Stimulated activated CD4-positive, alpha-beta T cell treated with anti-CD3 and anti-CD28 coated beads, Interleukin-12 subunit alpha, Interleukin-12 subunit beta, amount 100 ng/mL, for 24 hours (primary cell): ENCODE measurements at regions not wholly inside any gene's neighbourhood (a gene's known extent, or its start where the extent isn't known, plus 50 kb on each side); places are given as distances from the start of the nearest gene placed in this dataset.
"Not testable (repeated sequence)": the region's sequence is repeated elsewhere in the genome, so short reads cannot be mapped to it uniquely, and the experiment has no call there.

Experiments used
- DNase-seq, 2 experiments: peaks; one replicate each; pipeline ENCODE4 v3.0.0-alpha.2; 2020; ENCODE audit warnings: low read depth in 2 of 2

DNA sequence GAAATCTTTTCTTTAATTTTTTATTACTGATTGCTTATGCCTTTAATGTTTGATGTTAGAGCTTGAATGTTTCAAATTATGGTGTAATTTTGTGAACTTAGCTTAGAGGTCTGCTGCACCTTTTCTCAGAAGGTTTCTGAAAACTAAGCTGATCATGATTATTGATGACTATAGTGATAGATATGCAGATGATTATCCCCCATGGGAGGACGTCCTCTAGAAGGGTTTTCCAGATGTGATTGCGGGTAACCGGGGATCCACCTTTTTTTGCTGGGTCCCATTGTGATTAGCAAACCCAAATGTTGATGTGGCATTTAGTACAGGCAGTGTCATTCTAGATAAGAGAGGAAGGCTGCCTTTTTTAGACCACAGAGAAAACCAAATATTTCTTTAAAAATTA is 272.9 kb downstream of the FBXO8 start:
- no peak for DNase-seq

DNA sequence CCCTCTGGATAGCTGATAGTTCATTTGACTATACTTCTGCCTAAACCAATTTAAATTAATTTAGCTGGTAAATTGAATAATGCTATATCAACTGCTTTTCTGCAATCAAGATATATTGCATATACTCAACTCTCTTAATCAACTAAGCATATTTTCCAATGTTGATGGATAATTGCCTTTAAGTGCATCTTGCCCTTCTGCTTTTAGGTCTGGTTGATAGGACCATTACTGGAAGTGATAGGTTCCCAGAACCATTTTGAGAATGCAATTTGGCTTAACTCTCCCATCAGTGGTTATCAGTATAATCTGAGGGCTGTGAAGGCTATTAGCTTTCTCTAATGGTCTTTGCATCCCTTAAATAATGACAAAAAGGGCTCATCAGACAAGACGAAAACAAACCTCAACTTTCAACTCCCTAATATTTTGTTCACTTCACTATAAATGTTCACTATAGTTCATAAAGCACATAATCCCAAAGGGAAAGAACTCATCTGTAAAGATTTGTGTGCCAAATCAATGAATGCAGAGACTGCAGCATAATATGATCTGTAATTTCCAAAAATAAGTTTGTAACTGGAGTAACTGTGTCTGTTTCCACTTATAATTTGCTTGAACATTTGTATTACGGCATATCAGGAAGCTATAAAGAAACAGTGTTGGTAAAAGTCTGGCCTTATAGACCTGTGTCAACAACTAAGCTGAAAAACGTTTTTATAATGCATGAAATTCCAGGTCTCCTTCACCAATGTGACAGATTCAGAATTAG is 273.6 kb downstream of the FBXO8 start:
- no peak for DNase-seq

DNA sequence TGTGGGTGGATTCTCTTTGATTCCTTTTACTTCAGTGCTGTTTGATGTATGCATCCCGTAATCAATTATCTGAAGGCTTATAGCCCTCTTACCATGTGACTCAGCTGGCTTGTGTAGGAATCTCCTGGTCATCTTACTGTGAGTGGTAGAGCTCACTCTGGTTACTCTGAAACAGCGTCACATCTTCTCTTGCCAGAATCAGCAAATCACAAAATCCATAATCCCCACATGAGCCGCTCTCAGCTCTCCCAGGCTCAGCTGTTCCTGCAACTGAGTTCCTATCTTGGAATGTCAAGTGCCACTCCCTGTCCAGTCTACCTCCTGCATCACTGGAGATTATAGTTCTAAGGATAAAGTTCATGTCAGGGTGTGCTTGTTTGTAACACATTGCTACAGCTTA is 278.0 kb downstream of the FBXO8 start:
- no peak for DNase-seq

DNA sequence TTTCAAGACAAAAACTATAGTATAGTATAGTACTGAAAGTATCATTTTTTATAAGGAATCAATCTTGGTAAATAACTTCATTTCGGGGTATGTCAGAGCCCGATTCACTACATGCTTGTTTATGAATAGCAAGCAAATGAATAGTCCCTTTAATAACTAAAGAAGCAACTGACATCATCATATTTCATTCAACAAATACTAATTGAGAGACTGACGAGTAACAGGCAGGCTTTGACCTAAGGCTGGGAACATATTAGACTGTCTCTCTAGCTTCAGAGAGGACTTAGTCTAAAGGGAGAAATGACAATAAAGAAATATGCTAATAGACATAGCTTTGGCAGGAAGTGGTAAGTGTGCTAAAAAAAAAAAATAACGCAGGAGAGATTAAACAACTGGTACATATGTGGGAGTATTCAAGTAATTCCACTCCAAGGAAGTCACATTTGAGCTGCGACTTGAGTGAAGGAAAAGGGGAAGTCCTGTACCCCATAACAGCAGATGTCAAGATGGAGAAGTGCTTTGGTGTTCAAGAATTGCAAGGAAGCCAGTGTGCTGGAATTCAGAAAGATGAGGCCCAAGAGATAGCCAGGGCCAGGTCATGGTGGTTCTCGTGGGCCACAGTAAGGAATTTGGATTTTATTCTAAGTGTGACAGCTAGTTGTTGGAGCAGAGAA is 284.9 kb downstream of the FBXO8 start:
- DNase-seq, result no peak

DNA sequence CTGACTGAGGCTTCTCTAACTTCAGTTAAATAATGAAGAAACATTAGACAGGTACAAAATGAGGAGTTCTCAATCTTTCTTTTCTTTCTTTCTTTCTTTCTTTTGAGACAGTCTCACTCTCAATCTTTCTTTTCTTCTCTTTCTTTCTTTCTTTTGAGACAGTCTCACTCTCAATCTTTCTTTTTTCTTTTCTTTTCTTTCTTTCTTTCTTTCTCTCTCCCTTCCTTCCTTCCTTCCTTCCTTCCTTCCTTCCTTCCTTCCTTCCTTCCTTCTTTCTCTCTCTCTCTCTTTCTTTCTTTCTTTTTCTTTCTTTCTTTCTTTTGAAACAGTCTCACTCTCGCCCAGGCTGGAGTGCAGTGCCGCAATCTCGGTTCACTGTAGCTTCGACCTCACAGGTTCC is 287.7 kb downstream of the FBXO8 start:
- not testable (repeated sequence) for DNase-seq

DNA sequence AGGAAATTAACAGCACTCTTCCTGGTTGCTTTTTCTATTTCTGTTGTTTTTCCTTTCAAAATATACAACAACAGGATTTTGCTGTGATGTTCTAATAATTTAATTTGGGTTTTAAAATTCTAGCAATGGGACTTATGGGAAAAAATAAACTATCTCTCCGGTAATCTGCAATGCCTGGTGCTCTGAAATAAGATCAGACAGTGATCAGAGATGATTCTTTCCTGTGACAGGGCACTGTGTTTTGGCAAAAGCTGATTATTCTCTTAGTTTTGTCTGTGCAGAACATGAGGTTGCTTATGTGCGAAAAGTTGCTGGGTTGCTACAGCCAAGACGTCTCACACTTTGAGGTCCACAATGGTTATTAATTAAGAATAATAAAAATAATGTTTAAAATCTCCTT is 291.7 kb downstream of the FBXO8 start:
- no peak for DNase-seq

DNA sequence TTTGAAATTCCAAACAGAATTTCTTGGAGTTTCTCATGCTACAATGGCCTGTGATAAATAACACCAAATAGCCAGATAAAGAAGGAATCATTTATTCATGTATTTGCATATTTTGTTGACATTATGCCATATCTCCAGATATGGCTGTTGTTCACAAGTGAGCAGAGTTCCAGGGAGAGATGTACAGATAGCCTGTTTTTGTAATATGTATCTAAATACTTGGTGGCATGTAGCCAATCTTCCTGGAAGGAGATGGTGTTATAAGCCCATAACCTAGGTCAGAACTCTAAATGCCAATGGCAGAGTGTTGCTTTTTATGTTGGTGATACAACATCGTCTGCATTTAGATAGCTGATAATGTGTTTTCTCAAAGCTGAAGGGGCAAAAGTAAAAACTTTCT is 292.2 kb downstream of the FBXO8 start:
- no peak for DNase-seq

DNA sequence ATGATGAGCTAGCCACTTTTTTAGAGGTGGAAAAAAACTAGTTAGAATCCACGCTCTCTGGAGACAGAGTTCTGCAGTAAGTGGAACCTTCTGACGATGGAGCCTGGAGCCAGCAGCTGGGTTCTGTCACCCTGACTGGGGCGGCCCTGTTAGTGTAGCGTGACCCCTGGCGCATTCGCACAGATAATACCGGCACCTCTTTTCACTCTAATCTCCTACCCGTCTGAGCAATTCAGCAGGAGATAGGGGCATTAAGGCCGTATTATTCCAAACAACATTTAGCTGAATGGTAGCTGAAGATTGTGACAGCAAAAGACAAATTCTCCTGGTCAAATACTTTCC is 292.6 kb downstream of the FBXO8 start:
- no peak for DNase-seq

DNA sequence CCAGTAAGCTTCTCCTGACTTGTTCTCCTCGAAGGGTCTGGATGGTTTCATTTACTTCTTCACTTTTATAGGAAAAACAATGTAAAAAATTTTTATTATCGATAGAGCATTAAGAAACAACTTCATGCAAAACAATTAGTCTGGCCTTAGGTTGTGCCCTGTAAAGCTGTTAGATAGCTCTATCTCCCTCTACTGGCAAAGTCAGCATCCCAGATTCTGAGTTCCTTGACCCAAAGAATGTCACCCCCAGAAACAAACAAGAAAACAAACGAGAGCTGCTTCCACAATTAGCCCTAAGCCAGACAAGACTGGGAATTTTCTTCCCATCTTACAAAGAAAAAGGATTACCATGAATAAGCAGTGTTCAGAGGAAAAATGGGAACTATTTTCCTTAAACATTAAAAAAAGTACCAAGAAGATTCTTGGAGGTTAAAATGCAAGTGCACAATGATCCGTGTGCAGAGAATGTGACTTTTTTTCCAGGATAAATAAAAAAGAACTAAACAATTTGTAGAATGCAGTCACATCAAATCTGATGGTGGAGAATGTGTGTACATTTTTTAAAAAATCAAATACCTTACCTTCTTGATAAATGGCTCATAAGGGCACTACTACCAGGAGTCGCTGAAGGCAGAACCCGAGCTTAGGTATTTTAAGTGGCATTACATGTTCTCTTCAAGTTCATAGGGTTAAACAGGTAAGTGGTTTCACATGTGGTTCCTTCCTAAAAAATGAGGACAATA is 293.2 kb downstream of the FBXO8 start:
- no peak for DNase-seq

DNA sequence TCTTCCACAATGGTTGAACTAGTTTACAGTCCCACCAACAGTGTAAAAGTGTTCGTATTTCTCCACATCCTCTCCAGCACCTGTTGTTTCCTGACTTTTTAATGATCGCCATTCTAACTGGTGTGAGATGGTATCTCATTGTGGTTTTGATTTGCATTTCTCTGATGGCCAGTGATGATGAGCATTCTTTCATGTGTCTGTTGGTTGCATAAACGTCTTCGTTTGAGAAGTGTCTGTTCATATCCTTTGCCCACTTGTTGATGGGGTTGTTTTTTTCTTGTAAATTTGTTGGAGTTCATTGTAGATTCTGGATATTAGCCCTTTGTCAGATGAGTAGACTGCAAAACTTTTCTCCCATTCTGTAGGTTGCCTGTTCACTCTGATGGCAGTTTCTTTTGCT is 319.9 kb downstream of the FBXO8 start:
- not testable (repeated sequence) for DNase-seq

DNA sequence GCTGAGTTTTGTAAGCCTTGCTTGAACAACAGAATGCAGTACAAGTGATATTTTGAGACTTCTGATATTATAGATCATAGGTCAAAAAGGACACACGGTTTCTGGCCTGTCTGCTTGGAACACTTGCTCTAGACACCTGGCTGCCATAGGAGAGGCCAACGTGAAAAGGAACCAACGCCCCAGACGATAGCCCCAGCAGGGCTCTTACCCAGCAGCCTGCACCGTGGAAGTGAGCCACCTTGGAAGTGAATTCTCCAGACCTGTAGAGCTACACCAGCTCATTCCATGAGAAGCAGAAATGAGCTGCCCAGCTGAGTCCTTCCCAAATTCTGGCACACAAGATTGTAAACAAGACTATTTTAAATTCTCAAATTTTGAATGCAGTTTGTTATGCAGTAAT is 323.1 kb downstream of the FBXO8 start:
- no peak for DNase-seq

DNA sequence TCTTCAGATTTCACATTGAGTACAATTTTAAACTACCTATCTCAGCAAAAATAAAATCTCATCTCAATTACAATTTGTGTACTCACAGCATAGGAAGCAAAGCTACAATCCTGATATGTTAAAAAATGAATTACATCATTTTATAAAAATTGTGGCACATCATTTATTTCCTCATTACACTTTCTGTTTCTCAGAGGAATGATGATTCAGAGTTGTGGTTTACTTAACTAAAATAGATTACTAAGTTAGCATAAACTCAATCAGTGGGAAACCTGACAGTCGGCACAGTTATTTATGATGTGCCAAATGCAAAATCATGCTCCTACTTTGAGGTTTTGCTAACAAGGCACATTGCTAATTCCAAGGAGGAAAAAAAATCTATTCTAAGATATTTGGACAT is 325.0 kb downstream of the FBXO8 start:
- no peak for DNase-seq

DNA sequence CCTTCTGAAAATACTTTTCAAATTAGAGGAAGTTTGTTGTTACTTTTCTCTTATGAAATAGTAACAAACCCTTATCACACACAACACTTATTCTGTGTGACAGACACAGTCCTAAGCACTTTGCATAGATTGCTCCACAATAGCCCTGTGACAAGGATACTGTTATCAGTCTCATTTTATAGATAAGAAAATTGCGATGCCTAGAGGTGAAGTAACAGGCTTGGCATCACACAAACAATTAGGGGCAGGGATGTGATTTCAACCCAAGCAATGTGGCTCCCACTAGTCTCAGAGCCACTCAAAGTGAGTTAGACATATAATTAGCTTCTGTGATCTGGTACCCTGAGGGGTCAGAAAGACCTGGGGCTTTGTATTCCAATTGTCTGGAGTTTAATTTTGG is 339.9 kb downstream of the FBXO8 start:
- no peak for DNase-seq

DNA sequence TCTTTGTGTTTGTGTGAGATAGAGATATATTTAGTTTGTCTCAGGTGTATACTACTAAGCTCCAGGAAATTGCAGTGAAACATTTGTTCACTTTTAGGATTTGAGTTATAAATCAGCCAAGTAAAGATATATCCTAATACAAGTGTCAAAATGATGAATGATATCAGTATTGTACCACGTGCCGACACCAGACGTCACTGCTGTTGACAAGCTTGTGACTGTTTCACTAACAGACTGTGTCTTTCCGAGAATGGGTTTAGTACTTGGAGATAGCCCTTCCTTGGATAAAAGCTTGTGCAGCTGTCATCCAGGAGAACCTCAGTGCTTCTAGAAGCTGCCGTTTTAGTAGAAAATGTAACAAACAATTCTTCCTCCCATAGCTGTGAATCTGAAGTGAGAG is 343.3 kb downstream of the FBXO8 start:
- DNase-seq, result no peak

DNA sequence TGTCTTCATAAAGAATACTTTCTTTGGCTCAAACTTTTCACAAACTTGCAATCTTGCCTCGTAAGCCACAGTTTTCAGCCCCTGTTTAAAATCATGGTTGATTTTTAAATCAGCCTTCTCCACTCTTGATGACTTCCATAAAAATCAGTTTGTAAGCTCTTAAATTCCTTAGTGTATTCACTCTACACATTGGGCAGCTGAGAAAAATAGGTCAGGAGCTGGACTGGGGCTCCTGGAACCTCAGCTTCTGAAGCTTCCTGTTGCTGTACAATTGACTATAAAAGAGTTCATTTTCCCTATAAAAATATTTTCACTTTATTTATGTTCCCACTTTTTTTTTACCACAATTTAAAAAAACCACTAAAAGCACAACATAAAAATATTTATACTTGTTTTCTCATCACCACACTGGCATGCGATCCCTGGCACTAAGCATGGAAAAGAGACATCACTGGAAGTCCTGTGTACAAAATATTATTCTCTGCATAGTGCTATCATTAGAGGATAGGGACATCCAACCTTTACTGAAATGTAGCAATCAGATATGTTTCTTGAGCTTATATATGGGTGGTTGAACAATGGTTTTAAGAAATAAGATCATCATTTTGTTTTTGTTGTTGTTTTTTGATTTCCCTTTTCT is 345.7 kb downstream of the FBXO8 start:
- no peak for DNase-seq

DNA sequence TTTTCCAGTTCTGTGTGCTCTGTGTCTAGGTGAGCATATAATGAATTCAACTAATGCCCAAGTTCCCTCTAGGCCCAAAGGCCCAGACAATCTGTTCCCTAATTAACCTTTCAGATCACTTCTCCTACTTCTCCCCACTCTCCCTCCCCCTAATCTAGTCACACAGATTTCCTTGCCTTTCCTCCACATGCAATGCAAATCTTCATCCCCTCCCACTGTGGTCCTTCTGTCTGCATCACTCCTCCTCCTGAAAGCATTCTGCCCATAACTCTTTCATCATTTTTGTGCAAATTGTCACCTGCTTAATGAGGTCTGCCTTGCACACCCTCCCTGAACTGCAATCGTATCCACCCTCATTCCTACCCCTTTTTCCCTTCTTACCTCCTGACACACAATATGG is 346.6 kb downstream of the FBXO8 start:
- no peak for DNase-seq

DNA sequence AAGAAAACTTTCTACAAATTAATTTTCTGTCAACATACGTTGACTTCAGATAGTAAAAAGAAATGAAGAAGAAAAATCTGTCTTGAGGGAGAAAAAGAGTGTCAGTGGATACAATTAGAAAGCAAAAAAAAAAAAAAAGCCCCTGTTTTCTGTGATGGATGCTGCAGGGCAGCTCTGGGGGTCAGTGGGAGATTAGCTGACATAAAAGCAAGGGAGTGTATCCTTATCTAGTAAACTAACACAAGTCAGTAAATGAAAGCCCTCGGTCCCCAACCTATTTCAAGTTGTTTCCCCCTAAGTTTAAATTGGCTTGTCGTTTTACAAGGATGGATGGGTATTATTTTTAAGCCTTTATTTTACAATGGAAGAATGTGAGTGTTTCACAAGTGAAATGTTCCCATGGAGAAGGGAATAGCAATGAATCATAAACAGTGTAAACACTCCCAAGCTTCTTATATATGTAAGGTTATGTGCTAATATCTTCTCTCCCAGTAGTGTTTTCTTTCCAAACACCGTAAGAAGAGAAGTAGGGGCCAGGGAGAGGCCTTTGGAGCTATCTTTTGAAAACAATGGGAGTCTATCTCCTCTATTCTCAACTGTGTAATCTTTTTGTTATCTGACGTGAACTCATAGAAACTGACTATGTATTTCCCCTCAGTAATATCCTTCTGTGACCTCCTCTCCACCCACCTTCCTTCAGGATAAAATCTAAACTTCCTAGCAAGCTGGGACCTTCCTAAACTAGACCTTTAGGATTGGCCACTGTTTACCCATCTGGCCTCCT is 347.7 kb downstream of the FBXO8 start:
- no peak for DNase-seq

DNA sequence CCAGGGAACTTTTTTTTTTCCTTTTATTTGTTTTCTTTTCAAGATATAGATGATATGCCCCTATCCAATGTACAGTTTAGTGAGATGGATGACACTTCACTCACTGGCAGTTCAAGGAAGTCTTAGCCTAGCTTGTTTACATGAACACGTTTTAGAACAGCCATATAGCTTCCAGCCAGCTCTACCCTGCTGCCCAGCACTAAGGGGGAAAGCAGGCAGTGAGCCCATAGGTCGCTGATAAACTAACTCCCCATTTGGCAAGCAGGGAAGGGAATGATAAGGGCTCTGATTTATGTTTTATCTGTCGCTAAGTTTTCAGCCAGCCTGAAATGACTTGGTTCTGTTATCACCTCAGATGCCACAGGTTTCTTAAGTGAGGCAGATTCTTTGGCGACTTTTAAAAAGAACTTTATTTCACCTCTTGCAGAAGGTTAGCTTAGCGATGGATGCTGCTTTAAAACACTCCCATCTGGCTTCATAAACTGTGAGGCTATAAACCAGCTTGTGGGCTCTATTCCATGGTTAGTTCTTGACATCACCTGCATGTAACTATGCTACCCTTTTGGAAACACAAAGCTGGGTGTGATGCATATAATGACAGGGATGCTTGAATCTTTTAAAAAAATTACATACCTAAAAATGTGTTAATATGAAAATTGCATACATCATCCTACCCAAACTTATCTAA is 348.4 kb downstream of the FBXO8 start:
- no peak for DNase-seq

DNA sequence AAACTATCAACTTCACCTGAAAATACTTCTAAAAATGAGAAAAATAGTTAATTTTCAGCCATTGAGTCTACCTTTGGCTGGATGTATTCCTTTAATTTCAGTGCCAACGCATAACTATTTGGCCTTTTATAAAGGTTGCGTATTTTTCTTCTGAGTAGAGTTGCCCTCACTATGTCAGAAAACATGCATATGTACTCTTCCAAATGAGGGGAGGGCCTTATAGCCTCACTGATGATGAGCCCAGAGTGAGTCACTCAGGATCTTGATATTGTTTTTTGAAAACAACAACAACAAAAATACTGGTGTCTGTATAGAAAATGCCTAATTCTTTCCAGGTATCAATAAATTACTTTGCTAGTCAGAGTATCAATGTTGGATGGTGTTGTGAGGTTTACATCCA is 349.3 kb downstream of the FBXO8 start:
- DNase-seq, result no peak

DNA sequence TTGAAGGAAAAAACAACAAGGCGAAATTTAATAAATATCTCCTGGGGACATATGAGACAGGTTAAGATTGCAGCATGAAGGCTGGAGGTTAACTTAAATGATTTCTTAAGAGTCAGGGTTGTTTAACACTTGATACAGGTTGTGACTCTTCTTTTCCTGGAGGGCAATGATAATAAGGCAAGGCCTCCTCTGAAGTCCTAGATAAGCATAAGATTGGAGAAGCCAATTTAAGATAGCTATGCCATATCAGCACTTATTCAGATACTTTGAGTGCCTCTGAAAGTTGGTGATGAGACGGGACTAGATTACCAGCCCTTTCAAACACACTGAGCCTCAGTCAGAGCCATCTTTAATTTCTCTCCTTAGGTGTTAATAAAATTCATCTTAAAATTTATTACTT is 350.8 kb downstream of the FBXO8 start:
- DNase-seq, result no peak

DNA sequence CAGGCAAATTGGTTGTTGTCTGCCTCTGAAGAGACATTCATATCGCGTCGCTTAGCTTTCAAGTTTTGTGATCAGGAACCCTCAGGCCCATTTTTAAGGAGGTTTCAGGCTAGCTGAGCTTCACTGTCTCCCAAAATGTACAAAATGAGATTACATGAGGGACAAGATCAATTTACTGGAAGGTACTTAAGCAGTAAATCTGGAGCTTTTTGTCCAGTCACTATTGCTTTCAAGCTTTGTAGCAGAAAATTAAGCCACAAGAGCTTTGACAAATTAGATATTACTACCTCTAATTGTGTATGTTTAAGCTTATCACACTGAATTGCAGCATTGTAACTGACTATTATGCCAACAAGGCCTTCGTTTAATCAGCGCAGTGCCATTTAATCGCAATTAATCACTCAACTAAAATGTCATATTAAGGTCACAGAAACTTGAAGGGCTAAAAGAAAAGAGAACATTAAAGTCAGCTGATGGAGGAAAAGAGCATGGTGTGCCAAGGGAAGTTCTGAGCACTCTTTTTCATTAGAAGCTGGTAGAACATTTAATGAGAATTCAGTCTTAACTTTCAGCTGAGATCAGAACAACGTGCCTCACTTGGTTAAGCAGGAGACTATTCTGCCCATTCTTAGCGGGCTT is 353.0 kb downstream of the FBXO8 start:
- no peak for DNase-seq
